ENCODE measurements at regions not wholly inside any gene's neighbourhood (a gene's known extent, or its start where the extent isn't known, plus 50 kb on each side); places are given as distances from the start of the nearest gene placed in this dataset.

GRCh38 chr2:209238765-209239584 is 184.9 kb upstream of the MAP2 start:
- intact Hi-C loops (cut with DNase I) = no loop called here
- no peak for ATAC-seq
- Histone ChIP-seq H3K36me3 (no peaks in the 10 kb centered on the region), H3K27ac (no peak overlapping the region), H3K27me3 (ENCODE audit: low read depth) (no peaks in the 10 kb centered on the region), H3K4me1 (no peaks in the 10 kb centered on the region), H3K9me3 (no peaks in the 10 kb centered on the region), H3K4me3 (no peak overlapping the region)
- TF ChIP-seq, protein P1, sequence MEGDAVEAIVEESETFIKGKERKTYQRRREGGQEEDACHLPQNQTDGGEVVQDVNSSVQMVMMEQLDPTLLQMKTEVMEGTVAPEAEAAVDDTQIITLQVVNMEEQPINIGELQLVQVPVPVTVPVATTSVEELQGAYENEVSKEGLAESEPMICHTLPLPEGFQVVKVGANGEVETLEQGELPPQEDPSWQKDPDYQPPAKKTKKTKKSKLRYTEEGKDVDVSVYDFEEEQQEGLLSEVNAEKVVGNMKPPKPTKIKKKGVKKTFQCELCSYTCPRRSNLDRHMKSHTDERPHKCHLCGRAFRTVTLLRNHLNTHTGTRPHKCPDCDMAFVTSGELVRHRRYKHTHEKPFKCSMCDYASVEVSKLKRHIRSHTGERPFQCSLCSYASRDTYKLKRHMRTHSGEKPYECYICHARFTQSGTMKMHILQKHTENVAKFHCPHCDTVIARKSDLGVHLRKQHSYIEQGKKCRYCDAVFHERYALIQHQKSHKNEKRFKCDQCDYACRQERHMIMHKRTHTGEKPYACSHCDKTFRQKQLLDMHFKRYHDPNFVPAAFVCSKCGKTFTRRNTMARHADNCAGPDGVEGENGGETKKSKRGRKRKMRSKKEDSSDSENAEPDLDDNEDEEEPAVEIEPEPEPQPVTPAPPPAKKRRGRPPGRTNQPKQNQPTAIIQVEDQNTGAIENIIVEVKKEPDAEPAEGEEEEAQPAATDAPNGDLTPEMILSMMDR (IDR thresholded peaks at IDR 0.05) = no peak
- no peak for DNase-seq

DNA sequence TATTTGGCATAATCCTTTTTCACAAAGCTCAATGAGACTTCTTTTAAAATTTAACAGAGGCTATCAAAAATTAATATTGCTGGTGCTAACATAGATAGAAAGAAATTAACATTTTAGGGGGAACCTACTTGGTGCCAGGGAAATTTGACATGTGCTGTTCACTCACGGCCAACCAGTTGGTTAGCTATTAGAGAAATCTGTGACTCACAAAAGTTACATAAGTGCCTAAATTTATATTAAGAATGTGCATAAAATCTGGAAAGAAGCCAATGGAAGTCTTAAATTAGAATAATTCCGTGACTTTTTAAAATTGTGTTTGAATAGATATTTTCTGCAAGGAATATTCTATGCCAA is 184.3 kb upstream of the MAP2 start:
- no peak for DNase-seq
- intact Hi-C loops (cut with DNase I) = no loop called here
- Histone ChIP-seq H3K4me3 (no peak overlapping the region), H3K27me3 (ENCODE audit: low read depth) (no peaks in the 10 kb centered on the region), H3K9me3 (no peaks in the 10 kb centered on the region), H3K36me3 (no peaks in the 10 kb centered on the region), H3K27ac (no peak overlapping the region), H3K4me1 (no peaks in the 10 kb centered on the region)
- no peak for ATAC-seq
- TF ChIP-seq, protein P1 (IDR thresholded peaks at IDR 0.05) = no peak

DNA sequence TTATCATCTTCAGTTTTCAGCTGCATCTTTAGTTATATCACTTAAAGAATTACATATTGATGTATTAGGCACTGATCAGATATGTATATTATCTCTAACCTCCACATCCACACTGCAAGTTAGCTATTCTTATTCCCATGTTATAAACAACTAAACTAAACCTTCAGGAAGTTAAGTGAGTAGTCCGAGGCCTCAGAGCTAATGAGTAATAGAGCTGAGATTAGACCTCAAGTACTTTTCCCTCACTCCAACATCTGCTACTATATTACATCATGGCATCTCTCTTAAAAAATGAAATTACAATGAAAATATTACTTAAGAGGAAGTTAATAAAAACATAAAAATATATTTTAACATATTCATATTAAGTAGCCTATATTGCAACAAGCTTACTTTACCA is 183.6 kb upstream of the MAP2 start:
- Histone ChIP-seq H3K27me3 (ENCODE audit: low read depth) (no peaks in the 10 kb centered on the region), H3K27ac (no peak overlapping the region), H3K4me3 (no peak overlapping the region), H3K9me3 (no peaks in the 10 kb centered on the region), H3K36me3 (no peaks in the 10 kb centered on the region), H3K4me1 (no peaks in the 10 kb centered on the region)
- TF ChIP-seq, protein P1 (IDR thresholded peaks at IDR 0.05) = no peak
- DNase-seq (no peak), ATAC-seq (no peak)
- intact Hi-C loops (cut with DNase I) = no loop called here

GRCh38 chr2:209253544-209253943 is 170.3 kb upstream of the MAP2 start:
- DNase-seq = no peak
- H3K4me1 ChIP-seq = no peaks in the 10 kb centered on the region
- H3K9me3 ChIP-seq = no peaks in the 10 kb centered on the region
- H3K27ac ChIP-seq = no peak overlapping the region
- H3K4me3 ChIP-seq = no peak overlapping the region
- H3K27me3 ChIP-seq (ENCODE audit: low read depth) = no peaks in the 10 kb centered on the region
- TF ChIP-seq, protein P1 (IDR thresholded peaks at IDR 0.05) = no peak
- intact Hi-C loops (cut with DNase I) = no loop called here
- H3K36me3 ChIP-seq = no peaks in the 10 kb centered on the region
- ATAC-seq = no peak

DNA sequence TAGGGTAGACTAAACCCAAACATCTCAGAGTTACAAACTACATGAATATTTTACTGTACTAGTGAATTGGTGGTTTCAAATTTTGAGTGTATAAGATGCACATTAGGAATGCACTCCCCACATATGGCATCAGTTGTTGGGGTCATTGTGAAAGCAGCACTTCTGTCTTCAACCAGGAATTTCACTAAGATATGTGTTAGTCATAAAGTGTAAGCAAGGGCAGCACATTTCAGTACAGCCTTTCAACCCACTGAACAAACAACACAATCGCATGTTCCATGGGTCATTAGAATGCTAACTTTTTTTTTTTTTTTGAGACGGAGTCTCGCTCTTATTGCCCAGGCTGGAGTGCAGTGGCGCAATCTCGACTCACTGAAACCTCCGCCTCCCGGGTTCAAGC is 164.1 kb upstream of the MAP2 start:
- ATAC-seq (no peak), DNase-seq (no peak)
- H3K4me3 ChIP-seq = no peak overlapping the region
- H3K27me3 ChIP-seq (ENCODE audit: low read depth) = no peaks in the 10 kb centered on the region
- no peaks in the 10 kb centered on the region for H3K36me3 ChIP-seq
- intact Hi-C loops (cut with DNase I) = no loop called here
- H3K4me1 ChIP-seq = no peaks in the 10 kb centered on the region
- no peak overlapping the region for H3K27ac ChIP-seq
- TF ChIP-seq, protein P1 (IDR thresholded peaks at IDR 0.05) = no peak
- no peaks in the 10 kb centered on the region for H3K9me3 ChIP-seq
